Femur (tissue), 1 donor: ENCODE measurements at regions not wholly inside any gene's neighbourhood (a gene's known extent, or its start where the extent isn't known, plus 50 kb on each side); places are given as distances from the start of the nearest gene placed in this dataset.

Experiments
- DNase-seq: peaks from one replicate; pipeline ENCODE4 v3.0.0-alpha.2; 2017

DNA sequence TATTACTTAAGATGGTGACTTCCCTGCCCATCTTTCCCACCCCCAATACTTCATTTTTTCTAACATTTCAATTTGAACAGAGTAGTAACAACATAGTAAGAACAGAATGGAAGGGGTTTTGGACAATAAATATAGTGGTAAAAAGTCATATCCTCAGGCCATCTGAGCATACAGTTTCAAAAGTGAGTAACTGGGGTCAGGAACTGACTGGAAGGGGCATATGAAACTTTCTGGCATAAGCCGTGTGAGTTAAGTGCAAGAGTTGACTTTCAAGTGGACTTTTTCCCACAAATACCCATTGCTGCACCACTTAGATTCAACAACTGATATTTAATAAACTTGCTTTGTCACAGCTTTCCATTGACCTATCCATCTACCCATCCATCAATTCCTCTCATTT is 153.5 kb upstream of the IL12A start:
- DNase-seq, result no peak

DNA sequence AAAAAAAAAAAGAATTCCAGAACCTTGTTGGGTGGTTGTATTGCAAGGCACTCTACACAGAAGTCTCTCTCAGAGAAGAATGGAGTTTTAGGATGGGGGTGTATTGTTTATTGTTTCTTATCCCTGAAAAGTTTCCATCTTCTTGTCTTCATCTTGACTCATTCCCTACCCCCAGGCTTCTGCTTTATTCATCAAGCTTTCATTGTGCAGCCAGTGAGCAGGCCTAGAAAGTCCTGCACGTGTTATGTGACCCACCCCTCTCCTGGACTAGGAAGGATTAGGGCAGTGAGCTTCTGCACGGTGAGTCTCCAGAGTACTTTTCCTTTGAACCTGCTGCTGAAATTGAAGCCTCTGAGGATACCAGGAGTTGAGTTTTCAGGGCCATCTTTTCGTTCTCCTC is 150.9 kb upstream of the IL12A start:
- DNase-seq, result no peak

- no peak for DNase-seq
Measured at GRCh38 chr3:159838938-159839337, 149.7 kb upstream of the IL12A start.

- peak; percentile 54 for DNase-seq
Measured at GRCh38 chr3:159839561-159840379, 148.9 kb upstream of the IL12A start, which contains the start of gene SCHIP1. SCHIP1 (plus strand) TSS chr3:159839861.

DNA sequence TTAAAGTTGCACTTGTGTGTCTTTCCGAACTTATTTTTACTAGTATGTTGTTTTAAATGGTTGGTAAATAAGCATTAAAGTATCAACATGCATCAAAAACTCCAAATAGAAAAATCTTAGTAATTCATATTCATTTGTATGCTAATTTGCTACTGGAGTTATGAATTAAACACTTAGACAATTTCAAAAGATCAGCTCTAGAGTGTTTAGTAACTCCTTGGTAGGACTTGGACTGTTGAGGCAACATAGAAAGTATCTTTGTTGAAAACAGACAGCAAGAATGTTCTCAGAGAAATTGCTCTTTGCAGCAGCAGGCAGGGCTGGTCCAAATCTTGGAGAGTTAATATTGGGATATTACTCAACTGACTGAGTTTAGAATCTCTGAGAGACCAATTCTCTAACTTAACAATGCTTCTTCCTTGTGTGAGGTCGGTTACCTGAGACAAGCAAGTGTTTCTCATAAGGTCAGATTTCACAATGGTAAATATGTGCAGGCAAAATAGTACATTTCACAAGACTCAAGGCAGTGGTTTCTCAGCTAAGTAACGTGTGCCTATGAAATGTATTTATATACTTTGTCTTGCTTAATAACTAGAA is 147.8 kb upstream of the IL12A start:
- DNase-seq, result no peak

- no peak for DNase-seq
Measured at GRCh38 chr3:159841766-159842165, 146.9 kb upstream of the IL12A start.

- no peak for DNase-seq
Measured at GRCh38 chr3:159843840-159844730, 144.6 kb upstream of the IL12A start.

GRCh38 chr3:159844801-159845261 is 143.8 kb upstream of the IL12A start:
- no peak for DNase-seq

- no peak for DNase-seq
Measured at GRCh38 chr3:159845737-159846136, 142.9 kb upstream of the IL12A start.

- DNase-seq, result no peak
Measured at GRCh38 chr3:159846255-159846654, 142.4 kb upstream of the IL12A start.

- DNase-seq, result no peak
Measured at GRCh38 chr3:159848348-159849118, 140.1 kb upstream of the IL12A start.

GRCh38 chr3:159850481-159850880 is 138.2 kb upstream of the IL12A start:
- DNase-seq, result no peak

DNA sequence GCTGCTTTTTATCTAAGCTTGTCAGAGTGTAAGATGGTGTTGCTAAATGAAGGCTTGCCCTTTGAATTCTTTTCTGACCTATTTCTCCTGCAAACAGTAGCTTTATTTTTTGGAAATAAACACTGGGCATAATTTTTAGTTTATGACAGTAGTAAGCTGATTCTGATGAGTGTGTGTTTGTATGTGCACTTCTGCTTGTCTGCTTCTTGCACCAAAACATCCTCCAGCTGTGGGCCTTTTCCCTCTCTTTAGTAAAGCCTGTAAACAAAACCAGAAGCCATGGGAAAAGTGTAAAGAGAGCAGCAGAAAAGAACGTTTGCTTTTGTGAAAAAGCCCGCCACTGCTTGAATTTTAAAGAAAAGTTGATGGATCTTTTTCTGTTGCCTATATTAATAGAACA is 136.4 kb upstream of the IL12A start:
- no peak for DNase-seq

- peak; percentile 79 for DNase-seq
Measured at GRCh38 chr3:159852821-159853505, 135.7 kb upstream of the IL12A start.

DNA sequence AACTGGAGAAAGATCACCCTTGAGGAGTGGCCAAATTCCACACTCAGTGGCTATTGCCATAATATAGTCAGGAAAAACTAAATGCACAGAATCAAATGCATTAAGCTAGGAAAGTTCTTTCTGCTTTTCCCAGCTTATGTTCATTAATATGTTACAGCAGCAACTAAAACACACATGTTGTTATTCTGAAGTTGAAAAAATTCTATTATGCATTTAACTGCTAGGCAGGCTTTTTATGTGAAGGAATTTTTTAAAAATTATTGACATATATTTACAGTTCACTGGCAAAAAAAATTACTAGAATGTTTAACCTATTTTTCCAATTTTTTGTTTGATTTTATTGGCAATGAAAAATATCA is 135.2 kb upstream of the IL12A start:
- DNase-seq, result no peak

DNA sequence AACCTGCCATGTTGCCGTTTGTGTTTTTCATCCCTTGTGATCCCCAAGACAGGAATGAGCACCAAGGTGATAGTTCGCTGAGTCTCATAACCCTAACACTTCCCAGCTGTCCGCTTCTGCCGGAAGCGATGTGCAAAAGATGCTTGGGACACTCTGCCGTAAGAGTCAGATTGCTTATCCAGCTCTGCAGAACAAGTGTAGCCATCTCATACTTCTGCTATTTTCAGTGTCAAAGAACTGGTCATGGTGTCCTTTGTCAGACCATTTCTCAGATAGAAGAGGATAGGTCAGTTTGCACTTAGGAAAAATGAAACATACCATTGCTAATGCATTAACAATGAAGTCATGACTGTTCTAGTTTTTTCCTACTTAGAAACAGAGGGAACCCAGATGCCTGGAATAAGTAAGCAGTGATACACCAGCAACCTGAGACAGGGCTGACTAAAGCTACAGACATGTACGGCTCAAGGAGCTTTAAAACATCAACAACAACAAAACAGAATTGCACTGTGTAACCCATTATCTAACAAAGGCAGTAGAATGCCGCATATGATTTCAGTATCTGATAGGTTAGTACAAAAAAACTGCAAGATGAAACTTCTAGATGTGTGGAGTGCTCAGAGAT is 134.0 kb upstream of the IL12A start:
- no peak for DNase-seq

DNA sequence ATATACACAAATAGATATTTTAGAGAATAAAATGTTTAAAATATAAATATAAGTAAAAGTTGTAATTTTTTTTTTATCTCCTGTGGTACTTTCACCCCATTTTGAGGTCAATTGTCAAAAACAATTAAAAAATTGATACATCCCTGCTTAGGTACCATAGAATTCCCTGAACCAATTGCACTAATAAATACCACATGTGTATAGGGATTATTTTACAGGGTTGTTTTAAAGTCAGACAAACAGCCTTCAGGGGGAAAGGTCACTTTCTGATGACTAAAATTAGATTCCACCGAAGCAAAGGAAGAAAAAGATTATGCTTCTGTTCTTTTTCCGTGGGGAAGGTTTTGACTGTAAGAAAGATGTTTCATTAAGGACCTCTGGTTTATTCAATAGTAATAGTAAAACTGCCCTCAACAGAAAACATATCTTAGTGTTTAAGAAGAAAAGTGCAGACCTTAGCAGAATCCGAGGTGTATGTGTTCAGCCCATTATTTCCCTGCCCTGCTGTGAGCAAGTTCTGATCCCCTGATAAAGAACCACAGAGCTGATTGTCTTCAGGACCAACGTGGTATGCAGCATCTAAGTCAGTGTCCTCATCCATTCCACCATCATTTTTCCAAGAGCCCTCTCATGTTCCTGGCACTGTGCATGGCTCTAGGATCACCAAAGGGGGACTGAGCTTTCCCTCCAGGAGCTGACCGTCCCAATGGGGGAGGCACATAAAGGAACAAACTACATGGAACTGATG is 132.9 kb upstream of the IL12A start:
- DNase-seq, result no peak

DNA sequence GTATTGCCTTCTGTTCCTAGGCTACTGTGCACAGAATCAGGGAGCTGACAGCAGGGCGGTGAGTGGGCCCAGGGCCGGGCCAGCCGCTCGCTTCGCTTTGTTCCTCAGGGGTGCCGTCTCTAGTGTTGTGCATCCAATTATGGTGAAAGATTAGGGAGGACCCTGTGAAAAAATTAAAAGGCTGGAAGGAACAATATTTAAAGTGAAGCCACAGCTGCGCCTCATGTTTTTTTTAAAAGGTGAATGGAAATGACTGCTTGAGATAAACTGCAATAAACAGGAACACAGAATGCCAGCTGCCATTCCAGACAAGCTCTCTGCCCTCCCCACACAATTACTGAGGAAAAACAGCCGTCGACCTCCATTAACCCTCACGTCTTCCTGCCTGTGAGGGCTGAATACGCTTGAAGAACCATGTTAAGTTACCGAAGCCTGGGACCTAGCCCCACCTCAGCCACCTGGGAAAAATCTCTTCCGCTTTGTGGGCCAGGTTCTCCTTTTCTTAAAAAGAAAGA is 132.0 kb upstream of the IL12A start:
- no peak for DNase-seq

- no peak for DNase-seq
Measured at GRCh38 chr3:159857840-159858239, 130.8 kb upstream of the IL12A start.

DNA sequence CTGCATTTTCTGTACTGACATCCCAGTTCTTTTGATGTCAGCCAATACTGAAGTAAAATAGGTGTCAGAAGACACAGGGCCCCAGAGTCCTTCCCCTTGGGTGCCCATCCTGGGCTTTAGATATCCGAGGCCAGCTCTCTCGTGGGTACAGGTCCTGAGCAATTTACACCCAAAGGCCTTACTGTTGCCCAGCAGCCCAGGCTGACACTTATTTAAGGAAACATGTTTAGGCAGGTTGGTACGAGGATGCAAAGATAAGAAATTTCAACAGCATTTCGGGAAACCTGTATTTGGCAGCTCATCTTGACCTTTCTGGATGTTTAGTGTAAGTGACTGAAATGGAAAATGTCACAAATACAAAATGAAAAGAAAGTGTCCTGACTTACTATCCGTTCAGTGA is 130.0 kb upstream of the IL12A start:
- no peak for DNase-seq

DNA sequence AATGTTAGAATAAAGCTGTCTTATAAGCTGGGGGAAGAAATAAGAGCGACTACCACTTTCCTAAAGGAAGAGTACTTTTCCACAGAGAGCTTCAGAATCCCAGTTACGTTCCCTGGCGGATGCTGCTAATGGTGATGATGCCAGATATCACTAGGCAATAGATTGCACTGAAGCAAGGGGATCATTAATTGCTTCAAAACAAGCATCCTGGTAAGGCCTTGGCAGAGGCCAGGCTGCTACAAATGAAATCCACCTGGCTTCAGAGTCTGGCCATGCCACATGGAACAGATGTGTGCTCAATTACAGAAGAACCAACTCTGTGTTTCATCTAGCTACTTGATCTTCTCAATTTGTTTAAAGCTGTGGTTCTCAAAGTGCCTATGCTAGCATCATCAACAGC is 129.2 kb upstream of the IL12A start:
- DNase-seq, result no peak
